ENCODE measurements at regions not wholly inside any gene's neighbourhood (a gene's known extent, or its start where the extent isn't known, plus 50 kb on each side); places are given as distances from the start of the nearest gene placed in this dataset.
A peak's percentile ranks its signal among the peaks of the same experiment; 100 is the strongest.

DNA sequence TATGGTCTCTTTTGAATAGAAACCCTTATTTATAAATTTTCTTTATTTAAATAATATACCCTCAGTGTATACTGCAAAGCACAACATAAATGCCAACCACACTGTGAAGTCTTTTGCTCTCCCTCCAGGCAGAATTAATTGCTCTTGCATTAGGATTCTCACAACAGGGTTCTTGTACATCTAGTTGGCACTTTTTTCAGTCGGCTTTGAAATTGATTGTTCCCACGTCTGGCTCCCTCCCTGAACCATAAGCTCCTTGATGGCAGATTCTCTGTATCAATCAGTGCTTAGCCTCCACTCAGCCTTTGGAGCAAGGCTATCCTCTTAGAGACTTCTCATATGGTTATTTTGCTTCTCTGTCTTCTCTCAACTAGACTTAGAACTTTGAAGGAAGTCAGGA lies 288.0 kb upstream of the POU3F2 start:
- no peak for DNase-seq (ENCODE audit: low read depth)

- DNase-seq (ENCODE audit: low read depth) = no peak
Measured at GRCh38 chr6:98547151-98547550, 287.2 kb upstream of the POU3F2 start.

DNA sequence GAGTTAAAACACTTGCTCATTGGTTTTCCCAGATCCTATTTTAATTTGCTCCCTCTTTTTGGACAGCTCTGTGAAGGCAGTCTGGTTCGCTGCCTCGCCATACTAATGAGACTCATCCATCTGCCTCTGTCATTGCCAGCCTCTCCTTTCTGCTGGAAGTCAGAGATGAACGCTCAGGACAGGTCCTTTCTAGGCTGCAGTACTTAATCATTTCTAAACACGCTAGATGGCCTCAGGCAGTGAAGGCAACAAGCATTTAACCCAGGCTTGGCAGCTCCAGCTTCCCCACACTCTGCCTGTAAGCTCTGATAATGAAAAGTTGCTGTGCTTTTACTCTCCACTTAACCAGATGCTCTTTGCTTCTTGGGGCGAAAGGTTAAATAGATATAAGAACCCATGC lies 286.7 kb upstream of the POU3F2 start:
- DNase-seq (ENCODE audit: low read depth) = no peak

DNA sequence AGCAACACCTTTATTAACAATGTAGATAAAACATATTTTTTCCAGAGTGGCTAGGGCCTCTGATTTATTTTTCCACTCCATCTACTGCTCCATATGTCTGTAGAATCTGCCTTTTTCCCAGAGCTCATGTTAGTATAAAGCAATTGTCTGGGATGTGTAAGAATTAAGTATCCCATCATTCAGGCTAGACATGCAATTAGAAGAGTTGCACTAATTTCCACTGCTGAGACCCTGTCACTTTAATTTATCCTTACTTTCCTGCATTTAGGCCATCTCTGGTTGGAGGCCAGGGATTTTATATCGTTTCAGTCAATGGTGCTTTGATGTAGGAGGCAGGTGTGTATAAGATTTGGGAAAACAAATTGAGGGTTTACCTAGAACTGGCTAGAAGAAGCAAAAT lies 286.1 kb upstream of the POU3F2 start:
- no peak for DNase-seq (ENCODE audit: low read depth)

GRCh38 chr6:98560418-98560817 lies 274.0 kb upstream of the POU3F2 start:
- DNase-seq (ENCODE audit: low read depth) = no peak

DNA sequence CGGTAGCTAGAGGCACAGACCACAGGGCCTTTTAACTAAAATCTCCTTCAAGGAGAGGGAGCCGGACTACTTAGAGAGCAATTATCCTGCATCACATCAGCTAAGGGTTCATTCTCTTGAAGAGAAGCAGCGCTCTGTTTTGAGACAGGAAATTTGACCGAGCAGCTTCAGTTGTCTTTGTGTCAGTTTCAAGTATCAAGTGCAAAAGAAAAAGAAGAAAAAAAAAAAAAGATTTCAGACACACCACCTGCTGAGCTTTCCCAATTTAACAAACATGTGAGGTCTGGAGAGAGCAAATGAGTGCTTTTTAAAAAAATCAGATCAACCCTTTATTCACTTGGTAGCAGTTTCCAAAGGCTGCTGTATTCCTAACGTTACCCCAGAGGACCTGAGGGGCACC lies 273.5 kb upstream of the POU3F2 start:
- no peak for DNase-seq (ENCODE audit: low read depth)

DNA sequence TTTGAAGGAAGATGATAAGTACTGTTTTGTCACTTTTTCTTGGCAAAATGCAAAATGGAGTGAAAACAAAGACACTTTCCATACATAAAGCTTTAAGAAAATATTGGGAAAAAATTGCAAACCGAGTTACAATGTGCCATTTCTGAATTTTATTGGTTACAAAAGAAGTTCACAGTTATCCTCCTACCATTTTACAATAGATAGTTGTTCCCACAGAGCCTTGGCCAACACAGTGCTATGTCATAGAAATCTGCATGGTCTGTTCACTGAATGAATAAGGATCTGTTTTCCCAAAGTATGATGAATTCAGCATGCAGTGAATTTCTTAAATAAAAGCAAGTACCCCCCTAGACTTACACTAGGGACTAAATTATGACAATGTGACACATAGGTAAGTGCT lies 268.2 kb upstream of the POU3F2 start:
- no peak for DNase-seq (ENCODE audit: low read depth)

GRCh38 chr6:98572579-98572978 lies 261.8 kb upstream of the POU3F2 start:
- DNase-seq (ENCODE audit: low read depth) = no peak

DNA sequence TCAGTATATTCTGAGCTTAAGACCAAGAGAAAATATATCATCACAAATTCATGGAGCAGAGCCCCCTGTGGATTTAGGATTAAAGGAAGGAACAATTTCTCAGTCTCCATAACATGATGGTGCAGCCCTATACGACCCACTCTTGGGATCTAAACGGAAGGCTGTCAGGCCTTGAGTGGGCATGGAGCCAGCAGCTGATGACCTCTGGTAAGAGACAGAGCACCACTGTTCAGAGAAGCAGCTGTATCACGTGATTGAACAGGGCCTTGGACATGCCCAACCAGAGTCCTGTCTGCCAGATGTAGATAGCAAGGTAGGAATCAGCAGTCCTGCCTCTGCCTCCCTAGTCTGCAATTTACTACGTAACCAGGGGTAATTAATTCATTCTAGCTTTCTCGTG lies 259.4 kb upstream of the POU3F2 start:
- DNase-seq (ENCODE audit: low read depth) = no peak

DNA sequence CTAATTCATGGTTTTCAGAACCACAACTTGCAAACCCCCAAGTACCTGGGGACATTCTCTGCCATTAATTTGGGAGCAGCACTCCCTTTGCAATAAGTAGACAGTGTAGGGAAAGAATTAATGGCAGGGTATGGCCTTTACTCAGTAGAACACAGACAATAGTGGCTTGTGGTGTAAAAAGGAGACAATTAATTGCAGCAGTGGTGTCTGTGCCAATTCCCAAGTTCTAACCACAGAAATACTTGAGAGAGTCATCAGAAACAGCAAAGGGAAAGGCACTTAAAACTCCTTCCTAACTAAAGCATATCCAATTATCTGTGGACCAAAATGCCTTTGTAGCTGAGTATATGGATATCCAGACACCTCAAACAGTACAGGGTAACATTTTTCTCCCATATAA lies 257.6 kb upstream of the POU3F2 start:
- no peak for DNase-seq (ENCODE audit: low read depth)

GRCh38 chr6:98578016-98578415 lies 256.4 kb upstream of the POU3F2 start:
- peak; percentile 2 for DNase-seq (ENCODE audit: low read depth)

DNA sequence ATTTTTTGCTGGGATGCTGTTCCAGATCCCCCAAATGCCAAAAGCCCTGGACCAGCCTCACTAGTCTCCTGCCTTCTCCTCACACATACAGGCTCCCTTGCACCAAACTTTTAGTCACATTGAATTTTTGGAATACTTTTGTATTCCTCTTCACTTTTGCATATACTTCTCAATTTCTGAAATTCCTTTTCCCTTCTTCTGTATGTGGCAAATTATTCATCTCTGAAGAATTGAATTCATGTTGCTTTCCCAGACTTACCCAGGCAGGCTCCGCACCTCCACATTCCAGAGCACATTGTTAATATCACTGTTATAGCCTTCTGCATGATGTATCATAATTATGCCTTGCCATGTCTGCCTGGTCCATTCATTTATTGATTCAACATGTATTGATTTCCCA lies 255.3 kb upstream of the POU3F2 start:
- peak; percentile 11 for DNase-seq (ENCODE audit: low read depth)

DNA sequence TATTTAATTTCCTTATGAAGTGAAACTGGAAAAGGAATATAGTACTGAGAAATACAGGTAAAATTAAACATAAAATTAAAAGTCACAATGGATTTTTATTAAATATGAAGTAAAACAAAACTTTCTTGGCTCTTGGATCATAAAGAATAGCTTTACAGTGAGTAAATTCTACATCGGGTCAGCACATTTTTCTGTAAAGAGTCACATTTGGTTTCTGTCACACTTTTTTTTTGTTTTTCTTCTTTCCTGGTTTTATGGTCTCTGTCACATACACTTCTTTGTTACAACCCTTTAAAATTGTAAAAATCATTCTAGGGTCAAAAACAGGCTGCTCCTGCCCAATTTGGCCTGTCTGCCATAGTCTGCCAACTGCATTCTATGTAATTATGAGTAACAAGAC lies 254.4 kb upstream of the POU3F2 start:
- peak; percentile 9 for DNase-seq (ENCODE audit: low read depth)

DNA sequence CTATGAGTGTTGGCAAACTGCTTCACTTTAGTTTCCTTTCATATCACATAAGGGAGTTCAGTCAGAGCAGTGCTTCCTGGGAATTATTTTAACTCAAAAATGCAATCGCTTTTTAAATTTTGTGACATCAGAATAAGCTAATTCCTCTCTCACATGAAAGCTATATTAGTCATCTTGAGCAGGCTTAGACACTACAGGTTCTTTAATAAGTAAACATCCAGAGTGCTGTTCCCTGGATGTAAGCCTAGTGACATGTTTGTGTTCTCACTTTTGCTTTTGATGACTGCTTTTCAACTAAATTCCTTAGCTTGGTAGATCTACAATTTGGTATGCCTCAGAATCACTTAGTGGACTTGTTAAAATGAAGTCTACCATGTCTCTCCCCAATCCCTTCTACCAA lies 252.7 kb upstream of the POU3F2 start:
- peak; percentile 5 for DNase-seq (ENCODE audit: low read depth)

- DNase-seq (ENCODE audit: low read depth) = no peak
Measured at GRCh38 chr6:98583506-98583905, 250.9 kb upstream of the POU3F2 start.

DNA sequence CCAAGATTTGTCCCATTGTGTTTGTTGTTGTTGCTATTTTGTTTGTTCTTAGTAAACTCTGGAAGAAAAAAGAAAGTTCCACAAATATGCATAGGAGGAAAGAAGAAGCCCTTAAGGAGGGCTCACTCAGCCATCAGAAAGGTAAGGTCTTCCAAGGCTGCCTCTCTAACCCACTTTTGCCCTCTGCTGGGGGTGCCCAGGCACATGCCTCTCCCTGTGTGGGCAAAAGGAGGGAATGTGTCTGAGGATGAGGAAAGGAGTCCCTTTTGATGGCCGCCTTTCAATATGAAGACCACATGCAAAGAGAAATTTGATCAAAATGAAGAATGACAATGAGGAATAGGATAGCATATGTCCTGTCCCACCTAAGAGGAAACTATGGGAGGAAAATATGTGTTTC lies 248.2 kb upstream of the POU3F2 start:
- DNase-seq (ENCODE audit: low read depth) = no peak

DNA sequence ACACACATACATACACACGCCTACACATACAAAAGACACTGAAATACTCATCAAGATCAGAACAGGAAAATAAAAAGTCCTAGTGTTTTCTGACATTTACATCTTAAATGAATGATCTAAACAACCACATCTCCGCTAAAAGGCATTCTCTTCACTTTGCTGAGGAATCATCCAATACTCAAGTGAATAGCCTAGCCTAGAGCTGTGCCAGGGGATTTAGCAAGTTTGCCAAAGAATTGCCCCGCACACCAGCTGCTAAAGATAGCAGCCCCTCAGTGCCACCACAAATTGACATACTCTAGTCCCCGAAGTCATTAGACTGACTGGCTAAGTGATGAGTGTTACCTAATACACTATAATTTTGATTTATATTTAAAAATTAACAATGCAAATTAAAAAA lies 246.8 kb upstream of the POU3F2 start:
- no peak for DNase-seq (ENCODE audit: low read depth)

GRCh38 chr6:98589536-98589935 lies 244.8 kb upstream of the POU3F2 start:
- no peak for DNase-seq (ENCODE audit: low read depth)

- no peak for DNase-seq (ENCODE audit: low read depth)
Measured at GRCh38 chr6:98590136-98590681, 244.2 kb upstream of the POU3F2 start.

DNA sequence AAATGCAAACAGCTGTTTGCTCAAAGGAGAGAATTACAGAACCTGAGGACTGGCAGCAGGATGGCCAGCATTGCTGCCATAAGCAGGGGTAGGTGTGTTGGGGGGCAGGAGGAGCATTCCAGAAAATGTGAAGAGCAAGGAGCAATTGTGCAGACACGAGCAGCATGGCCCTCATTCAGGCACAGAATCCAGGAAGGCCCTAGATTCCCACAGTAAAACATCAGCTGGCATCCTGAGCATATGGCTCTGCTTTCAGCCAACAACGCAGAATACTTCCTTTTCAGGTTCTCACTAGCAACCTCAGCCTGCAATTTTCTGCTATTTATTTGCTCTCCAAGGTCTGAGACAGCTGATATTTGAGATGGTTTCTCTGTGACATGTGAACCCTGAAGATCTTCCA lies 243.4 kb upstream of the POU3F2 start:
- no peak for DNase-seq (ENCODE audit: low read depth)

- DNase-seq (ENCODE audit: low read depth) = no peak
Measured at GRCh38 chr6:98593676-98594075, 240.7 kb upstream of the POU3F2 start.

DNA sequence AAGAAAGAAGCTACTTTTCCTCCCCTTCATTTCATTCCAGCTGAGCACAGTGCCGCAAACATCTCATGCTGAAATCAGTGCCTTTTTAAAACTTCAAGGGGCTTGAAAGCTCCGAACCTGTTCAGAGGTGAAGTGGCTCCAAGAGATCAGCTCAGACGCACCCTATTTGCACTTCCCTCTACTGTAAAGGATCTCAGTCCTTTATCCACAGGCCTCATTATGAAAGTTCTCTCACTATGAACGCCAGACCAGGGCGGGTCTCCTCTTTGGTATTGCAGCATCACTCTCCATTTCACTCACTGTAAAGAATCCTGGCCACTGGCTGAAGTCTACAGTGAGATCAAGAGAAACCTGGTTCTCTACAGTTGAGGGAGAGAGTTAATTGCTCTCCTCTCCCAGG lies 232.7 kb upstream of the POU3F2 start:
- DNase-seq (ENCODE audit: low read depth) = no peak

GRCh38 chr6:98605705-98606104 lies 228.7 kb upstream of the POU3F2 start:
- DNase-seq (ENCODE audit: low read depth) = no peak

DNA sequence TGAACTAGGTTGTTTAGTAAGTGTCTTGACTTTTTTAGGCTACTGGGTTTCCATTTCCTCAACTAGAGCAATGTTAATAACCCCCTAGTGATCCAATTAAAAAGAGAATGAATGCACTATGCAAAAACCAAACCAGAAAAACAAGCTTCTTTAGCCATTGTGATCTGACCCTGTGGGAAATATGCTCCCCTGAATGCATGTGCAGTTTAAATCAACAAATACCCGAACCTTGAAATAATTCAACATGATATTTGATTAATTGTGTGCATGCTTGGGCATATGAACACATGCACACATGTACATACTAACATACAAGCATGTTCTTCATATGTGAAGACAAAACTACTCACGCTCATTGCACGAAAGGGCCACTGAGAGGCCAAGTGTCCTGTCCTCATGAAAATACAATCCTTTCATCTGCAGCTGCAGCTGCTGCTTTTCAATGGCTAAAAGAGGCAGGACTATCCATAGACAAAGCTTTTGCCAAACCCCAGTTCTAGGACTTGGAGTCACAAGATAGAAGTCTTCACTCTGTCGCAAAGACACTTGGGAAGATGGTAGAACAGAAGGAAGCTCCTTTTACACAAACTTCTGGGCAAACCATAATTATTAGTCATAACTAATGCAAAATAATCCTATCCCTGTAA lies 207.1 kb upstream of the POU3F2 start:
- no peak for DNase-seq (ENCODE audit: low read depth)

DNA sequence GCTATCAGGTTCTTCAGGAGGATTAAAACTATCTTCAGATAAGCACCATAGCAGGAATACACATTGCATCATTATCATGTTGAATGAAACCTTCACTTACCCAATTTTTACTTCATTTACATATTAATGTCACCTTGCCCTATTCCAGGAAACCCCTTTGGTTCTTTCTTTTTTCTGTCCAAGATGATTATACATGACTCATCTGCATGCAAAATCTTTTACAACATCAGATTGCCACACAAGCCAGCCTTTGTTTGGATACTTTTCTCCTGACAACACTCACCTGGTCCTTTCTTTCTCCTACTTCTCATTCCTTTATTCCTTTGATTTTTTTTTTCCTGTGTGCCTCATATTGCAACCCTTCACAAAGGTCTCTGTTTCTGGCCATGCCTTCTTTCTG lies 200.5 kb upstream of the POU3F2 start:
- no peak for DNase-seq (ENCODE audit: low read depth)
